DOHH2 (cell line): ENCODE measurements at regions not wholly inside any gene's neighbourhood (a gene's known extent, or its start where the extent isn't known, plus 50 kb on each side); places are given as distances from the start of the nearest gene placed in this dataset.

Experiments
- H3F3A ChIP-seq: fragments of 200-600 bp; sonication (generic), shearing (Covaris generic); 2 replicates; pipeline ENCODE4 v1.6.0; 2016; ENCODE audit warnings: antibody characterized with exemption, mild to moderate bottlenecking; ENCODE audit not compliant: control insufficient read depth, insufficient read depth
- H3K27ac ChIP-seq: fragments of 200-600 bp; sonication (generic); 2 replicates; pipeline ENCODE4 v1.5.1; 2014; ENCODE audit warnings: low read depth, mild to moderate bottlenecking, low read length, moderate library complexity
- H3K27me3 ChIP-seq: fragments of 200-600 bp; sonication (generic); 2 replicates; pipeline ENCODE4 v1.6.1; 2014; ENCODE audit warnings: mild to moderate bottlenecking, low read length, mixed read lengths; ENCODE audit not compliant: control insufficient read depth
- H3K36me3 ChIP-seq: fragments of 200-600 bp; sonication (generic); 2 replicates; pipeline ENCODE4 v1.6.1; 2014; ENCODE audit warnings: mild to moderate bottlenecking, low read length, moderate library complexity, mixed read lengths; ENCODE audit not compliant: control insufficient read depth
- H3K4me1 ChIP-seq: fragments of 200-600 bp; sonication (generic); 2 replicates; pipeline ENCODE4 v1.6.1; 2014; ENCODE audit warnings: mild to moderate bottlenecking, low read length, mixed read lengths; ENCODE audit not compliant: control insufficient read depth
- H3K4me2 ChIP-seq: fragments of 200-600 bp; sonication (generic); 2 replicates; pipeline ENCODE4 v1.6.0; 2014; ENCODE audit warnings: mild to moderate bottlenecking, low read length, moderate library complexity
- H3K4me3 ChIP-seq: fragments of 200-600 bp; sonication (generic); 2 replicates; pipeline ENCODE4 v1.5.1; 2014; ENCODE audit warnings: mild to moderate bottlenecking, low read length, mixed read lengths
- H3K79me2 ChIP-seq: fragments of 200-600 bp; sonication (generic); 2 replicates; pipeline ENCODE4 v1.6.1; 2014; ENCODE audit warnings: mild to moderate bottlenecking, low read length, mixed read lengths; ENCODE audit not compliant: control insufficient read depth
- H3K9me2 ChIP-seq: fragments of 200-600 bp; sonication (generic); replicated peaks from 2 replicates; pipeline ENCODE4 v1.6.1; 2014; ENCODE audit warnings: mild to moderate bottlenecking, low read length, mixed read lengths; ENCODE audit not compliant: control insufficient read depth
- H3K9me3 ChIP-seq: fragments of 200-600 bp; sonication (generic); 2 replicates; pipeline ENCODE4 v1.6.1; 2014; ENCODE audit warnings: antibody characterized with exemption, low read length, mixed read lengths; ENCODE audit not compliant: control insufficient read depth, insufficient read depth
- H4K20me1 ChIP-seq: fragments of 200-600 bp; sonication (generic); 2 replicates; pipeline ENCODE4 v1.6.0; 2014; ENCODE audit warnings: low read depth, mild to moderate bottlenecking, antibody characterized with exemption, low read length, moderate library complexity; ENCODE audit not compliant: control insufficient read depth, insufficient read depth
- EZH2phosphoT487 ChIP-seq: fragments of 200-600 bp; sonication (generic); IDR thresholded peaks from 2 replicates; pipeline ENCODE4 v1.6.1; 2017; ENCODE audit warnings: borderline replicate concordance, mild to moderate bottlenecking, antibody characterized with exemption, low read length, moderate library complexity, mixed read lengths
- TF ChIP-seq, protein P1 (sequence below): fragments of 200-600 bp; sonication (generic); IDR thresholded peaks from one replicate; pipeline ENCODE4 v1.5.1; 2014; ENCODE audit warnings: antibody characterized with exemption, mild to moderate bottlenecking, low read depth, low read length; ENCODE audit not compliant: poor library complexity, severe bottlenecking

DNA sequence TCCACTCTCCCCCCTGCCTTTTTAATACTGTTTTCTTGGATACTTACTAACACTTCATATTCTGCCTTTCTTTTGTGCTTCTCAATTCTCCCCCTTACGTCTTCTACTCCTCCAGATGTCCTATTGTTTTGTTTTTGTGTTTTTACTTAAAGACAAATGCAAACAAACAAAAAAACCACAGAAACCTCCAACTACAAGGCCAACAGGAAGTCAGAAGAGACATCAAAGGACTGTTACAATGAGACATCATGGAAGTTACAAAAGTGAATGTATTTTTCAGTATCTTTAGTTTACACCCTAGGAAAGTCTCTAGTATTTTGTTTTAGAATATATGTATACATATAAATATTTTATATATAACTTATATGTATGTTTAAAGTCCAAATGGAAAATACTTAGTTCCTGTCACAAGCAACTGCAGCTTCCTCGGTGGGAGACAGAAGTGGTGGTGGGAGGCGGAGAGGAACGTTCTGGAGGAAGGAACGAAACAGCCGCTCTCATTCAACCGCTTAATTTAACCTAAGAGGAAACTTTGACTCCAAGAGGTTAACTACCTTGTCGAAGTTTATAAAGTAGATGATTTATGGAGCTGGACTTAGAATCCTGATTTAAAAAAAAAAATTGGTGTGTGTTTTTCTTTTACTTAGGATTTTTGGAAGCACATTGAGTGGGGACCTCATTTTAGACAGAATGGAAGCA, 168.9 kb upstream of the PDE10A start:
- no peaks in the 10 kb centered on the region for H3K79me2 ChIP-seq
- no peak overlapping the region for H3K4me3 ChIP-seq
- H3K9me3 ChIP-seq: no peaks in the 10 kb centered on the region
- H4K20me1 ChIP-seq: no peaks in the 10 kb centered on the region
- no peaks in the 10 kb centered on the region for H3K36me3 ChIP-seq
- H3K9me2 ChIP-seq: no peaks in the 10 kb centered on the region
- no peaks in the 10 kb centered on the region for H3K4me1 ChIP-seq
- H3K4me2 ChIP-seq: no peak overlapping the region
- H3K27me3 ChIP-seq: no peaks in the 10 kb centered on the region
- no peaks in the 10 kb centered on the region for H3F3A ChIP-seq
- TF ChIP-seq EZH2phosphoT487: no peak
- TF ChIP-seq, protein P1, sequence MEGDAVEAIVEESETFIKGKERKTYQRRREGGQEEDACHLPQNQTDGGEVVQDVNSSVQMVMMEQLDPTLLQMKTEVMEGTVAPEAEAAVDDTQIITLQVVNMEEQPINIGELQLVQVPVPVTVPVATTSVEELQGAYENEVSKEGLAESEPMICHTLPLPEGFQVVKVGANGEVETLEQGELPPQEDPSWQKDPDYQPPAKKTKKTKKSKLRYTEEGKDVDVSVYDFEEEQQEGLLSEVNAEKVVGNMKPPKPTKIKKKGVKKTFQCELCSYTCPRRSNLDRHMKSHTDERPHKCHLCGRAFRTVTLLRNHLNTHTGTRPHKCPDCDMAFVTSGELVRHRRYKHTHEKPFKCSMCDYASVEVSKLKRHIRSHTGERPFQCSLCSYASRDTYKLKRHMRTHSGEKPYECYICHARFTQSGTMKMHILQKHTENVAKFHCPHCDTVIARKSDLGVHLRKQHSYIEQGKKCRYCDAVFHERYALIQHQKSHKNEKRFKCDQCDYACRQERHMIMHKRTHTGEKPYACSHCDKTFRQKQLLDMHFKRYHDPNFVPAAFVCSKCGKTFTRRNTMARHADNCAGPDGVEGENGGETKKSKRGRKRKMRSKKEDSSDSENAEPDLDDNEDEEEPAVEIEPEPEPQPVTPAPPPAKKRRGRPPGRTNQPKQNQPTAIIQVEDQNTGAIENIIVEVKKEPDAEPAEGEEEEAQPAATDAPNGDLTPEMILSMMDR: no peak
- H3K27ac ChIP-seq: no peak overlapping the region

- H3K27me3 ChIP-seq: no peaks in the 10 kb centered on the region
- TF ChIP-seq, protein P1: no peak
- no peak for TF ChIP-seq EZH2phosphoT487
- H3F3A ChIP-seq: no peaks in the 10 kb centered on the region
Measured at GRCh38 chr6:165830761-165831160, 167.7 kb upstream of the PDE10A start.

DNA sequence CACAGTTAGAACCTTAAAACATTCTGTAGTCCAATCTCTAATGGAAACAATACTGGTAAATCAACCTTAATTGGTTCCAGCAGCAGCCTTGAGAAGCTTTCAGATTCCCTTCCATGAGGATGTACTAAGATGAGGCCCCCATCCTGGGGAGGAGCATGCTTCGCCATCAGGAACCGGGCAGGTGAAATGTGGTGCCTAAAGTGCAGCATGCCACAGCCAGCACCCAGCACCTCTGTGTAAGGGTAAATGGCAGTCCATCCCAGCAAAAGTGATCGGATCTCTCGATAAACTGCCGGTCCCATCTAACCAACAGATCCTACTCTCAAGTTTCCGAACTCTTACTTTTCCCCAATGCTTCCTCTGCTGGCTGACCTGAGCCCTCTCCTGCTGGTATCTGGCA, 166.3 kb upstream of the PDE10A start:
- Histone ChIP-seq H3F3A (no peaks in the 10 kb centered on the region), H3K27ac (no peak overlapping the region), H3K4me3 (no peak overlapping the region), H3K36me3 (no peaks in the 10 kb centered on the region), H3K27me3 (no peaks in the 10 kb centered on the region), H3K4me2 (no peak overlapping the region), H4K20me1 (no peaks in the 10 kb centered on the region), H3K4me1 (no peaks in the 10 kb centered on the region), H3K9me2 (no peaks in the 10 kb centered on the region), H3K79me2 (no peaks in the 10 kb centered on the region), H3K9me3 (no peaks in the 10 kb centered on the region)
- TF ChIP-seq EZH2phosphoT487: no peak
- TF ChIP-seq, protein P1: no peak

More at GRCh38 chr6:165830761-165831160, 167.7 kb upstream of the PDE10A start:
- H3K9me3 ChIP-seq: no peaks in the 10 kb centered on the region
- H3K4me1 ChIP-seq: no peaks in the 10 kb centered on the region
- H3K4me2 ChIP-seq: no peak overlapping the region
- H3K27ac ChIP-seq: no peak overlapping the region
- H3K36me3 ChIP-seq: no peaks in the 10 kb centered on the region
- H3K79me2 ChIP-seq: no peaks in the 10 kb centered on the region
- no peaks in the 10 kb centered on the region for H3K9me2 ChIP-seq
- no peak overlapping the region for H3K4me3 ChIP-seq
- H4K20me1 ChIP-seq: no peaks in the 10 kb centered on the region
